ENCODE measurements at regions not wholly inside any gene's neighbourhood (a gene's known extent, or its start where the extent isn't known, plus 50 kb on each side); places are given as distances from the start of the nearest gene placed in this dataset.

DNA sequence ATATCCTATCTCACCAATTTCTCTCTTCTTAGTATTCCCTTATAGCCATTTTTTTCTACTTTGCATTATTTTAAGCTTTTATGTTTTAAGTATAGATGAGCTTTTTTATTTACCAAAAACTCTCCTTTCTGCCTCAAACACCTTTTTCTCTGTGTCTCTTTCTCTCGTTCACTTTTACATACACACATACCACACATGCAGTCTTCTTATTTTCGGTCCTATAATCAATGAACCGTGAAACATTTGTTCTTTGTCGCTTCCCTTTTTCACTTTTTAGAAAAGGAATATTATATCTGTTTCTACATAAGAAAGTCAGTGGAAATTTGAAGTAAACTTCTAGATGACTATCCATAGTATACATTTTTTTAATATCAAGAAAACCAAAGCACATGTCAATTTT, 183.2 kb downstream of the MRPL39 start:
- CTCF ChIA-PET, result interaction anchor here (0.6 to 1.4 kb wide), 3 partner anchors 10 to 1359 kb away, joined by 3 to 5 read pairs (median 4); no protein-coding TSS in a partner anchor
- TF ChIP-seq ZNF302 (tag by site-specific recombination; IDR thresholded peaks at IDR 0.05; ENCODE audit: low read depth) (no peak), ZSCAN16 (tag by site-specific recombination; IDR thresholded peaks at IDR 0.05) (no peak), HOXA7 (CRISPR knock-in tag; IDR thresholded peaks at IDR 0.05; ENCODE audit: borderline replicate concordance) (no peak), ZNF184 (tag by site-specific recombination; IDR thresholded peaks at IDR 0.05) (no peak), ZNF140 (tag by site-specific recombination; IDR thresholded peaks at IDR 0.05) (no peak), KLF16 (tag by site-specific recombination; IDR thresholded peaks at IDR 0.05) (no peak), ZBTB21 (tag by site-specific recombination; IDR thresholded peaks at IDR 0.05) (no peak), ZNF747 (tag by site-specific recombination; IDR thresholded peaks at IDR 0.05) (no peak), BCL11B (tag by site-specific recombination; IDR thresholded peaks at IDR 0.05; ENCODE audit: low read depth) (no peak), ZNF501 (tag by site-specific recombination; IDR thresholded peaks at IDR 0.05) (no peak), ZBTB20 (tag by site-specific recombination; IDR thresholded peaks at IDR 0.05) (no peak), GLI4 (tag by site-specific recombination; IDR thresholded peaks at IDR 0.05) (no peak), ZNF843 (tag by site-specific recombination; IDR thresholded peaks at IDR 0.05) (no peak), ZNF146 (tag by site-specific recombination; IDR thresholded peaks at IDR 0.05) (no peak)
- TF ChIP-seq, protein P1, sequence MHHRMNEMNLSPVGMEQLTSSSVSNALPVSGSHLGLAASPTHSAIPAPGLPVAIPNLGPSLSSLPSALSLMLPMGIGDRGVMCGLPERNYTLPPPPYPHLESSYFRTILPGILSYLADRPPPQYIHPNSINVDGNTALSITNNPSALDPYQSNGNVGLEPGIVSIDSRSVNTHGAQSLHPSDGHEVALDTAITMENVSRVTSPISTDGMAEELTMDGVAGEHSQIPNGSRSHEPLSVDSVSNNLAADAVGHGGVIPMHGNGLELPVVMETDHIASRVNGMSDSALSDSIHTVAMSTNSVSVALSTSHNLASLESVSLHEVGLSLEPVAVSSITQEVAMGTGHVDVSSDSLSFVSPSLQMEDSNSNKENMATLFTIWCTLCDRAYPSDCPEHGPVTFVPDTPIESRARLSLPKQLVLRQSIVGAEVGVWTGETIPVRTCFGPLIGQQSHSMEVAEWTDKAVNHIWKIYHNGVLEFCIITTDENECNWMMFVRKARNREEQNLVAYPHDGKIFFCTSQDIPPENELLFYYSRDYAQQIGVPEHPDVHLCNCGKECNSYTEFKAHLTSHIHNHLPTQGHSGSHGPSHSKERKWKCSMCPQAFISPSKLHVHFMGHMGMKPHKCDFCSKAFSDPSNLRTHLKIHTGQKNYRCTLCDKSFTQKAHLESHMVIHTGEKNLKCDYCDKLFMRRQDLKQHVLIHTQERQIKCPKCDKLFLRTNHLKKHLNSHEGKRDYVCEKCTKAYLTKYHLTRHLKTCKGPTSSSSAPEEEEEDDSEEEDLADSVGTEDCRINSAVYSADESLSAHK (tag by site-specific recombination; IDR thresholded peaks at IDR 0.05), result no peak
- TF ChIP-seq, protein P2, sequence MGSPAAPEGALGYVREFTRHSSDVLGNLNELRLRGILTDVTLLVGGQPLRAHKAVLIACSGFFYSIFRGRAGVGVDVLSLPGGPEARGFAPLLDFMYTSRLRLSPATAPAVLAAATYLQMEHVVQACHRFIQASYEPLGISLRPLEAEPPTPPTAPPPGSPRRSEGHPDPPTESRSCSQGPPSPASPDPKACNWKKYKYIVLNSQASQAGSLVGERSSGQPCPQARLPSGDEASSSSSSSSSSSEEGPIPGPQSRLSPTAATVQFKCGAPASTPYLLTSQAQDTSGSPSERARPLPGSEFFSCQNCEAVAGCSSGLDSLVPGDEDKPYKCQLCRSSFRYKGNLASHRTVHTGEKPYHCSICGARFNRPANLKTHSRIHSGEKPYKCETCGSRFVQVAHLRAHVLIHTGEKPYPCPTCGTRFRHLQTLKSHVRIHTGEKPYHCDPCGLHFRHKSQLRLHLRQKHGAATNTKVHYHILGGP (tag by site-specific recombination; IDR thresholded peaks at IDR 0.05), result no peak
- TF ChIP-seq, protein P3, sequence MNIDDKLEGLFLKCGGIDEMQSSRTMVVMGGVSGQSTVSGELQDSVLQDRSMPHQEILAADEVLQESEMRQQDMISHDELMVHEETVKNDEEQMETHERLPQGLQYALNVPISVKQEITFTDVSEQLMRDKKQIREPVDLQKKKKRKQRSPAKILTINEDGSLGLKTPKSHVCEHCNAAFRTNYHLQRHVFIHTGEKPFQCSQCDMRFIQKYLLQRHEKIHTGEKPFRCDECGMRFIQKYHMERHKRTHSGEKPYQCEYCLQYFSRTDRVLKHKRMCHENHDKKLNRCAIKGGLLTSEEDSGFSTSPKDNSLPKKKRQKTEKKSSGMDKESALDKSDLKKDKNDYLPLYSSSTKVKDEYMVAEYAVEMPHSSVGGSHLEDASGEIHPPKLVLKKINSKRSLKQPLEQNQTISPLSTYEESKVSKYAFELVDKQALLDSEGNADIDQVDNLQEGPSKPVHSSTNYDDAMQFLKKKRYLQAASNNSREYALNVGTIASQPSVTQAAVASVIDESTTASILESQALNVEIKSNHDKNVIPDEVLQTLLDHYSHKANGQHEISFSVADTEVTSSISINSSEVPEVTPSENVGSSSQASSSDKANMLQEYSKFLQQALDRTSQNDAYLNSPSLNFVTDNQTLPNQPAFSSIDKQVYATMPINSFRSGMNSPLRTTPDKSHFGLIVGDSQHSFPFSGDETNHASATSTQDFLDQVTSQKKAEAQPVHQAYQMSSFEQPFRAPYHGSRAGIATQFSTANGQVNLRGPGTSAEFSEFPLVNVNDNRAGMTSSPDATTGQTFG (tag by site-specific recombination; IDR thresholded peaks at IDR 0.05; ENCODE audit: borderline replicate concordance), result no peak
- no peak overlapping the region for H3K4me3 ChIP-seq (ENCODE audit: low read depth, low read length)

DNA sequence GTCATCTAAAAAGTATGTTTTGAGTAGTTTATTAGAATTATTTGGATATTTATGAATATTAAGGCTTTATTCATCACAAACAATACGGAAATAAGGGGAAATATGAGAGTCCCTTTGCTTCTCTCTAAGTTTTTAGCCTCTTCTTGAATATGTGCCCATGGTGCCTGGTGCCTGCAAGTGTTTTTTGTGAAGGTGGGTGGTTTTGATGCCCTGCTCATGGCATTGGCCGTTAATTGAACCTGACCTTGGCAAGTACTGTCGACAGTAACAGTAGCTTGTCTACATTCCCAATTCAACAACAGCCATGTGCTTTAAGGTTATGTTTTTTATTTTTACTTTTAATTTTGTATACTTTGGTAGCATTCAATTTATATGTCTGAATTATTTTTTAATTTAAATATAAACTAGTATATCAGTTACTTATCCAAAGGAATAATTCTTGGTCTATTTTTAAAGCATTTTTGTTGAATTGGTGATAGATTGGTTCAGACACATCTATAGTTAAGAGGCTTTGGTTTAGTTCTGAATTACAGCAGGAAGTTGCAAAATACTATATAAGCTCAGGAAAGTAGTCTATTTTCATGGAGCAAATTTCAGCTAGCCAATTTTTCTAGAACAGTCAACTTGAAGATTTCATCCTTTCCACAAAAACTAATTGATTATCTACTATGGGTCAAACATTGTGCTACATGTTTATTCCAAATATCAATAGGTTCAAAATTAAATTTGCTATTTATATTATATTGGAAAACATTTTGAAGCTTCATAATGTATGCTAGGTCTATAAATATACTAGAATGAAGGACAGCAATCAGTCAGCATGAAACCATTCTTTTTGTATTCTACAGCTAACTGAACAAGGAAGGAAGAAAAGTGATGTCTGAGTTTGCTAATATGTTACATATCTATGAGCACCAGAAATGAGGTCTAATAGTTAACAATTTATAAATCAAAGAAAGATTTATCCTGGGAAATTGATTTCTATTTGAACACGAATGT, 184.4 kb downstream of the MRPL39 start:
- CTCF ChIA-PET, result interaction anchor here (0.6 to 1.9 kb wide), 8 partner anchors 15 to 1303 kb away, joined by 3 to 6 read pairs (median 4); no protein-coding TSS in a partner anchor
- Histone ChIP-seq H3K27ac (ENCODE audit: extremely low read depth, low read depth, low read length) (no peak overlapping the region), H3K4me1 (ENCODE audit: control insufficient read depth, insufficient read depth, low read length) (no peaks in the 10 kb centered on the region), H3K36me3 (ENCODE audit: control insufficient read depth in 2 of 2, insufficient read depth in 1 of 2, low read length in 2 of 2) (no peaks in the 10 kb centered on the region), H3K9me3 (ENCODE audit: control insufficient read depth, insufficient read depth, low read depth, low read length) (no peaks in the 10 kb centered on the region), H3K4me3 (ENCODE audit: low read depth, low read length) (no peak overlapping the region)
- TF ChIP-seq ZNF221 (tag by site-specific recombination; IDR thresholded peaks at IDR 0.05; ENCODE audit: borderline replicate concordance) (no peak), ZNF266 (tag by site-specific recombination; IDR thresholded peaks at IDR 0.05; ENCODE audit: low read depth) (no peak), ZBTB1 (tag by site-specific recombination; IDR thresholded peaks at IDR 0.05) (no peak), ZNF585B (tag by site-specific recombination; IDR thresholded peaks at IDR 0.05) (no peak)
- POLR2A ChIA-PET, result no interaction called here

More for the DNA sequence above, 183.2 kb downstream of the MRPL39 start:
- no peaks in the 10 kb centered on the region for H3K4me1 ChIP-seq (ENCODE audit: control insufficient read depth, insufficient read depth, low read length)
- H3K9me3 ChIP-seq (ENCODE audit: control insufficient read depth, insufficient read depth, low read depth, low read length), result no peaks in the 10 kb centered on the region
- H3K36me3 ChIP-seq (ENCODE audit: control insufficient read depth in 2 of 2, insufficient read depth in 1 of 2, low read length in 2 of 2), result no peaks in the 10 kb centered on the region
- POLR2A ChIA-PET, result no interaction called here
- H3K27ac ChIP-seq (ENCODE audit: extremely low read depth, low read depth, low read length), result no peak overlapping the region

Data from HEK293 (cell line).